Stimulated activated CD8-positive, alpha-beta memory T cell treated with anti-CD3 and anti-CD28 coated beads, Interleukin-15, amount 100 ng/mL, for 4 hours (primary cell): ENCODE measurements at regions not wholly inside any gene's neighbourhood (a gene's known extent, or its start where the extent isn't known, plus 50 kb on each side); places are given as distances from the start of the nearest gene placed in this dataset.

Experiments used
- DNase-seq, 2 donors: peaks; one replicate each; pipeline ENCODE4 v3.0.0-alpha.2; 2020; ENCODE audit warnings: low read depth in 2 of 2

- no peak for DNase-seq
Measured at GRCh38 chr16:79980650-79981521, 380.3 kb upstream of the MAF start.

GRCh38 chr16:79977940-79978836 is 377.7 kb upstream of the MAF start:
- DNase-seq, result no peak

GRCh38 chr16:79973320-79973719 is 372.8 kb upstream of the MAF start:
- DNase-seq, result no peak

GRCh38 chr16:79972053-79972704 is 371.6 kb upstream of the MAF start:
- DNase-seq, result no peak

GRCh38 chr16:79971237-79971572 is 370.7 kb upstream of the MAF start:
- DNase-seq, result no peak

- no peak for DNase-seq
Measured at GRCh38 chr16:79970551-79971236, 370.2 kb upstream of the MAF start.

- DNase-seq, result no peak
Measured at GRCh38 chr16:79970087-79970486, 369.6 kb upstream of the MAF start.

- no peak for DNase-seq
Measured at GRCh38 chr16:79969458-79969857, 368.9 kb upstream of the MAF start.

- DNase-seq, result no peak
Measured at GRCh38 chr16:79966226-79966625, 365.7 kb upstream of the MAF start.

- no peak for DNase-seq
Measured at GRCh38 chr16:79965718-79966117, 365.2 kb upstream of the MAF start.

GRCh38 chr16:79964104-79964503 is 363.6 kb upstream of the MAF start:
- no peak for DNase-seq

- no peak for DNase-seq
Measured at GRCh38 chr16:79962962-79963361, 362.4 kb upstream of the MAF start.

- DNase-seq, result no peak
Measured at GRCh38 chr16:79959226-79959625, 358.7 kb upstream of the MAF start.

GRCh38 chr16:79954921-79955705 is 354.6 kb upstream of the MAF start:
- no peak for DNase-seq

GRCh38 chr16:79950932-79951719 is 350.6 kb upstream of the MAF start:
- DNase-seq, result no peak

- no peak for DNase-seq
Measured at GRCh38 chr16:79949417-79949816, 348.9 kb upstream of the MAF start.

GRCh38 chr16:79947771-79948170 is 347.2 kb upstream of the MAF start:
- DNase-seq, result no peak

GRCh38 chr16:79946252-79946651 is 345.7 kb upstream of the MAF start:
- DNase-seq, result no peak

- no peak for DNase-seq
Measured at GRCh38 chr16:79943736-79944135, 343.2 kb upstream of the MAF start.

- no peak for DNase-seq
Measured at GRCh38 chr16:79938575-79938974, 338.0 kb upstream of the MAF start.
